Peyer's patch (tissue), 4 donors: ENCODE measurements at regions not wholly inside any gene's neighbourhood (a gene's known extent, or its start where the extent isn't known, plus 50 kb on each side); places are given as distances from the start of the nearest gene placed in this dataset.

Experiments
- DNase-seq, 3 donors: peaks; one replicate each; pipeline ENCODE4 v3.0.0-alpha.2; 2017 to 2019
- H3K27ac ChIP-seq, 4 donors: fragments of 200-600 bp; sonication (generic); one replicate each; pipeline ENCODE4 v1.5.1; 2016 to 2019
- H3K27me3 ChIP-seq, 2 donors: fragments of 200-600 bp; sonication (generic); one replicate each; pipeline ENCODE4 v1.5.1; 2019
- H3K36me3 ChIP-seq, 3 donors: fragments of 200-600 bp; sonication (generic); one replicate each; pipeline ENCODE4 v1.5.1; 2016 to 2019
- H3K4me1 ChIP-seq, 4 donors: fragments of 200-600 bp; sonication (generic); one replicate each; pipeline ENCODE4 v1.5.1; 2016 to 2019
- H3K4me3 ChIP-seq, 4 donors: fragments of 200-600 bp; sonication (generic); 1 replicate in 3 of 4; 2 replicates in 1 of 4; pipeline ENCODE4 v1.5.1; 2016 to 2019; ENCODE audit warnings: mild to moderate bottlenecking in 1 of 4
- H3K9me3 ChIP-seq, 4 donors: fragments of 200-600 bp; sonication (generic); one replicate each; pipeline ENCODE4 v1.5.1; 2016 to 2019; ENCODE audit warnings: mild to moderate bottlenecking in 1 of 4
- CTCF ChIP-seq, 6 experiments: fragments of 450-650 bp in 4 of 6; fragments of 200-600 bp in 2 of 6; sonication (generic) in 1 of 6; IDR thresholded peaks; one replicate each; pipeline ENCODE4 v1.5.1; 2017 to 2019; ENCODE audit warnings: antibody characterized with exemption in 6 of 6, mild to moderate bottlenecking in 3 of 6, moderate library complexity in 1 of 6
- POLR2A ChIP-seq, 2 donors: fragments of 450-650 bp; IDR thresholded peaks; one replicate each; pipeline ENCODE4 v1.5.1; 2017; ENCODE audit warnings: antibody characterized with exemption in 2 of 2, mild to moderate bottlenecking in 2 of 2, moderate library complexity in 2 of 2

- no peaks in the 10 kb centered on the region for H3K9me3 ChIP-seq
- H3K4me3 ChIP-seq = no peak overlapping the region
- H3K27me3 ChIP-seq = no peaks in the 10 kb centered on the region
- no peaks in the 10 kb centered on the region for H3K36me3 ChIP-seq
- DNase-seq = no peak
- TF ChIP-seq POLR2A (IDR thresholded peaks at IDR 0.05) = no peak
- no peak for TF ChIP-seq CTCF (IDR thresholded peaks at IDR 0.05)
- no peak overlapping the region for H3K27ac ChIP-seq
- no peaks in the 10 kb centered on the region for H3K4me1 ChIP-seq
These were observed 111.0 kb upstream of the FRMD4B start for GRCh38 chr3:69496856-69497255.

DNA sequence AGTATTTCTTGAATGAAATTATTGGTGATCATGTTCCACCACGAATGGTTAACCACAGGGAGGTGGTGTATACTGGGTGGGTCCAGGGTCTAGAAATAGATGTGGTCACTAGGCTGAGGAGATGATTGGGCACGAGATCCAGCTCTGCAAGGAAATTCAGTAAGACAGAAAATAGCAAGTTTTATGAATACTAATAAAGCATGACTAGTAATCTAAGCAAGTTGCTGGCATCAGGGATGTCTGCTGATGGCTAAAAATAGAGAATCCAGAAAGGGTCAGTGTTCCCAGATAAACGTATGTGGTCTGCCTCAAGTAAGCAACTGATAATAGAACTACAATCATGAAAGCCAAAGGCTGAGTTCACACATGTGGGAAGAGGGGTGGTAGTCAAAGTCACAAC is 108.3 kb upstream of the FRMD4B start:
- Histone ChIP-seq H3K4me1 (no peaks in the 10 kb centered on the region), H3K36me3 (no peaks in the 10 kb centered on the region), H3K9me3 (no peaks in the 10 kb centered on the region), H3K27ac (no peak overlapping the region), H3K27me3 (no peaks in the 10 kb centered on the region), H3K4me3 (no peak overlapping the region)
- TF ChIP-seq CTCF (IDR thresholded peaks at IDR 0.05) (no peak), POLR2A (IDR thresholded peaks at IDR 0.05) (no peak)
- no peak for DNase-seq

GRCh38 chr3:69493157-69493556 is 107.3 kb upstream of the FRMD4B start:
- H3K4me1 ChIP-seq = no peaks in the 10 kb centered on the region
- no peak overlapping the region for H3K27ac ChIP-seq
- no peaks in the 10 kb centered on the region for H3K9me3 ChIP-seq
- no peak for DNase-seq
- no peaks in the 10 kb centered on the region for H3K27me3 ChIP-seq
- TF ChIP-seq POLR2A (IDR thresholded peaks at IDR 0.05) (no peak), CTCF (IDR thresholded peaks at IDR 0.05) (no peak)
- no peak overlapping the region for H3K4me3 ChIP-seq
- H3K36me3 ChIP-seq = no peaks in the 10 kb centered on the region

GRCh38 chr3:69491975-69492374 is 106.1 kb upstream of the FRMD4B start:
- Histone ChIP-seq H3K27ac (no peak overlapping the region), H3K4me1 (no peaks in the 10 kb centered on the region), H3K27me3 (no peaks in the 10 kb centered on the region), H3K4me3 (no peak overlapping the region), H3K36me3 (no peaks in the 10 kb centered on the region), H3K9me3 (no peaks in the 10 kb centered on the region)
- no peak for DNase-seq
- TF ChIP-seq CTCF (IDR thresholded peaks at IDR 0.05) (no peak), POLR2A (IDR thresholded peaks at IDR 0.05) (no peak)

GRCh38 chr3:69490971-69491370 is 105.1 kb upstream of the FRMD4B start:
- Histone ChIP-seq H3K9me3 (no peaks in the 10 kb centered on the region), H3K27ac (no peak overlapping the region), H3K27me3 (no peaks in the 10 kb centered on the region), H3K36me3 (no peaks in the 10 kb centered on the region), H3K4me1 (no peaks in the 10 kb centered on the region), H3K4me3 (no peak overlapping the region)
- DNase-seq = no peak
- no peak for TF ChIP-seq POLR2A (IDR thresholded peaks at IDR 0.05)
- no peak for TF ChIP-seq CTCF (IDR thresholded peaks at IDR 0.05)

- no peak overlapping the region for H3K27ac ChIP-seq
- DNase-seq = no peak
- TF ChIP-seq POLR2A (IDR thresholded peaks at IDR 0.05) (no peak), CTCF (IDR thresholded peaks at IDR 0.05) (no peak)
- H3K4me3 ChIP-seq = no peak overlapping the region
- H3K9me3 ChIP-seq = no peaks in the 10 kb centered on the region
- no peaks in the 10 kb centered on the region for H3K4me1 ChIP-seq
- no peaks in the 10 kb centered on the region for H3K27me3 ChIP-seq
- H3K36me3 ChIP-seq = no peaks in the 10 kb centered on the region
These were observed 104.3 kb upstream of the FRMD4B start for GRCh38 chr3:69490235-69490634.
